ENCODE measurements at regions not wholly inside any gene's neighbourhood (a gene's known extent, or its start where the extent isn't known, plus 50 kb on each side); places are given as distances from the start of the nearest gene placed in this dataset.
A peak's percentile ranks its signal among the peaks of the same experiment; 100 is the strongest.
"Not testable (repeated sequence)": the region's sequence is repeated elsewhere in the genome, so short reads cannot be mapped to it uniquely, and the experiment has no call there.

DNA sequence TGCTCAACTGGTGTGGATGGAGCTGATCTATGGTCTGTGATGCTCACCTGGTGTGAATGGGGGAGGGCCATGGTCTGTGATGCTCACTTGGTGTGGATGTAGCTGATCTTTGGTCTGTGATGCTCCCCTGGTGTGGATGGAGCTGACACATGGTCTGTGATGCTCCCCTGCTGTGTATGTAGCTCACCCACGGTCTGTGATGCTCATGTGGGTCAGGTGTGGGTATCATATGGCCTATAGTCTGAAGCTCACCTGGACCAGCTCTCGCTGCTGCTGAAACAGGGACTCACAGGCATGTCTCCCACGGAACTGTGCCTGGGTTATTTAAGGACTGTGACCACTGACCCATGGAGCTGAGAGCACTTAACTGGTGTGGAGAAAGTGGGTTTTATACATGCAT, 109.7 kb downstream of the CRLF2 start:
- no peak for DNase-seq

DNA sequence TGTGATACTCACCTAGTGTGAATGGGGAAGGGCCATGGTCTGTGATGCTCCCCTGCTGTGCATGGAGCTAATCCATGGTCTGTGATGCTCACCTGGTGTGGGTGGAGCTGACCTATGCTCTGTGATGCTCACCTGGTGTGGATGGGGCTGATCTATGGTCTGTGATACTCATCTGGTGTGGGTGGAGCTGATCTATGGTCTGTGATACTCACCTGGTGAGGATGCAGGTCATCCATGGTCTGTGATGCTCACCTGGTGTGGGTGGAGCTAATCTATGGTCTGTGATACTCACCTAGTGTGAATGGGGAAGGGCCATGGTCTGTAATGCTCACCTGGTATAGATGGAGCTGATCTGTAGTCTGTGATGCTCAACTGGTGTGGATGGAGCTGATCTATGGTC, 110.2 kb downstream of the CRLF2 start:
- not testable (repeated sequence) for DNase-seq

DNA sequence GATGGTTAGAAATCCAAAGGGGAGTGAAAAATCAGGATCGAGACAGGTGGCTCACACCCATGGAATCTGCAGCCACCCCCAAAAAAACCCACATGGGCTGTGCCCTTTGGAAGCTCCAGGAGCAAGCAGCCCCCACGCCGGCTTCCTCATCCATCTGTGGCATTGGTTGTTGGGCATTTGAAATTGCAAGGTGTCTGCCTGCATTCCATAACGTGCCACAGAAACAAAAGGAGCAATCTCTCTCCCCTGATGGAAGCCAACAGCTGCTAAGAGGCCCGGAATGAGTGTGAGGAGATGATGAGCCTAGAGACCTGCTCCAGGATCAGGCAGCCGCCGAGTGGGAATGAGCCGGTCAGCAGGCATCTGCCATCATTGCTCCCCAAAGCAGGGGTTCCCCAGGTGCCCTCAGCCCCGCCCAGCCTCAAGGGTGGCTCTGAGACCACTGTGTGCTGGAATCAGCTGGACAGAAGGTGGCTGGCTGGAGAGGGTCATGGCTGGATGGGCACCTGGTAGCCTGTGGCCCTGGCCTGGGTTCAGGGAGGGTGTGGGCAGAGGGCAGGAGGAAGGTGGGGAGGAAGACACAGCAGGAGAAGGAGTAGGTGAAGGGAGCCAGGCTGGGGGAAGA, 113.2 kb downstream of the CRLF2 start:
- no peak for DNase-seq

DNA sequence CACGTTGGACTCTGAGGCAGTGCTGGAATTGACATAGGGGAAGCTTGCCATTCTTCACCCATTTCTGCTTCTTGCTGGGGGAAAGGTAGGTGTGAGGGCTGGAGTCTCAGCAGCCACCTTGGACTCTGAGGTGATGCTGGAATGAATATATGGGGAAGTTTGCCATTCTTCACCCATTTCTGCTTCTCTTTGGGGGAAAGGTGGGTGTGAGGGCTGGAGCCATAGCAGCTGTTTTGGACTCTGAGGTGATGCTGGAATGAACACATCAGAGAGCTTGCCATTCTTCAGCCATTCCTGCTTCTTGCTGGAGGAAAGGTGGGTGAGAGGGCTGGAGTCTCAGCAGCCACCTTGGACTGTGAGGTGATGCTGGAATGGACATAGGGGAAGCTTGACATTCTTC, 115.1 kb downstream of the CRLF2 start:
- DNase-seq: no peak

DNA sequence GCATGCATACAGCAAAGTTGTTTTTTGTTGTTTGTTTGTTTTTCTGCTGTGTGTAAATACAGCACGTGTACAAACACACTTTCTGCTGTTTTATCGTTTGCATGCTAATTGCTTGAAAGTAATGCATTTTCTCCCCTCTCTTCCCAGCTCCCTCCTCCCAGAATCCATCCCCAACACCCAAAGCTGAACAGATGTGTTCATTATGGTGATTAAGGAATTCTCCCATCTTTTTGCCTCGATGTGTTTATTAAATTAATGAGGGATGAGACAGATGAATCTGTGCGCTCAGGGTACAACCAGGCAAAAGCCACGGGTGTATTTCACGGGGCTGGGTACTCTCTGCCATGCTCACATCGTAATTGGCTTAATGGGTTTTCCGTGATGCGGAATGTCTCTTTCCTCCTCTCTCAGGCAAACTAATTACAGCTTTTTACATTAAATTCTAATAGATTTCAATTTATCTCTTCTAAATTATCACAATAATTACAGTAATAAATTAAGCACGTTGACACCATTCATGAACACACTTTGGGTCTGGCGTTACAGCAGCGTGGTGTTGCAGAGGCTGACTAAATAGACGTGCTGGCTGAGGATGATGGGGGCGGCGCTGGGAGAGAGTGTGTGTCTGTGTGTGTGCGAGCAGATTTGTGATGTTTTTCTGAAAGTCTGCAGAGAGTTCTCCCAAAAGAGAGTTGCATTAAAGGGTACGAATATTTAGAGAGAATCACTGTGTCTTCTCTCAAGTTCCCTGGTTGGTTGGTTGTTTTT, 117.7 kb downstream of the CRLF2 start:
- DNase-seq: no peak

DNA sequence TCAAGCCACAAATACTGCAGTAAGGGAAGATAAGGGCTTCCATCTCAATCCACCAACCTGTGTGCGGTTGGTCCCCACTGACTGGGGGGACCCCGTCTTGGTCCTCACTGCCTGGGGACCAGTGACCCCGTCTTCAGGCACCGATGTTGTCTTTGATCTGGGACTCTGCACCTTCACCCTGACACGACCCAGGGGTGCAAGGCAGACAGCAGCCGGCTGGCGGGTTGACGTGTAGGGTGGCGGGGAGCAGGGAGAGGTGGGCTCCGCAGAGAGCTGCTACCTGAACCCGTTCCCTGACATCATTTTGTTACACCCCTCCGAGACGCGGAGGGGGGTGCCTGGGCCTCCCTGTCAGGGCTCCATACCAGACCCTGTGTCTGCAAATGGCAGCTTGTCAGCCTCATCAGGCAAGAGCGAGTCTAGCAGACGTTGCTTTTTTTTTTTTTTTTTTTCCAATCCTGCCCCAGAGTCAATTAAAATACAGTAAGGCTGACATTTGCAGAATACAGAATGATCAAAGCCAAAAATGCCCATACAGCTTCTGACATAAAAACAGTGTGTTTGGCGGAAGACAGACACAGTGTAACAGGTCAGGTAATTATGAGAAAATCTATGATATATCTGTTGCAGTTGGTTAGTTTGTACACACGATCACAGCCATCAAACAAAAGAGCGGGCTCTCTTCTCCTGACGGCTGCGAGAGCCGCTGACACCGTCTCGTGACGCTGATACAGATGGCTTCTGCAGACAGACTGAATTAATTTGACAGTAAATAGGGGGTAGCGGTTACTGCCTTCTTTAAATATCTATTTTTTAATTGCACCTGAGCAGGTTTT, 118.6 kb downstream of the CRLF2 start:
- peak; percentile 4 for DNase-seq

- peak; percentile 64 for DNase-seq
Observed at GRCh38 chrX:1093121-1093520, 119.3 kb downstream of the CRLF2 start.

DNA sequence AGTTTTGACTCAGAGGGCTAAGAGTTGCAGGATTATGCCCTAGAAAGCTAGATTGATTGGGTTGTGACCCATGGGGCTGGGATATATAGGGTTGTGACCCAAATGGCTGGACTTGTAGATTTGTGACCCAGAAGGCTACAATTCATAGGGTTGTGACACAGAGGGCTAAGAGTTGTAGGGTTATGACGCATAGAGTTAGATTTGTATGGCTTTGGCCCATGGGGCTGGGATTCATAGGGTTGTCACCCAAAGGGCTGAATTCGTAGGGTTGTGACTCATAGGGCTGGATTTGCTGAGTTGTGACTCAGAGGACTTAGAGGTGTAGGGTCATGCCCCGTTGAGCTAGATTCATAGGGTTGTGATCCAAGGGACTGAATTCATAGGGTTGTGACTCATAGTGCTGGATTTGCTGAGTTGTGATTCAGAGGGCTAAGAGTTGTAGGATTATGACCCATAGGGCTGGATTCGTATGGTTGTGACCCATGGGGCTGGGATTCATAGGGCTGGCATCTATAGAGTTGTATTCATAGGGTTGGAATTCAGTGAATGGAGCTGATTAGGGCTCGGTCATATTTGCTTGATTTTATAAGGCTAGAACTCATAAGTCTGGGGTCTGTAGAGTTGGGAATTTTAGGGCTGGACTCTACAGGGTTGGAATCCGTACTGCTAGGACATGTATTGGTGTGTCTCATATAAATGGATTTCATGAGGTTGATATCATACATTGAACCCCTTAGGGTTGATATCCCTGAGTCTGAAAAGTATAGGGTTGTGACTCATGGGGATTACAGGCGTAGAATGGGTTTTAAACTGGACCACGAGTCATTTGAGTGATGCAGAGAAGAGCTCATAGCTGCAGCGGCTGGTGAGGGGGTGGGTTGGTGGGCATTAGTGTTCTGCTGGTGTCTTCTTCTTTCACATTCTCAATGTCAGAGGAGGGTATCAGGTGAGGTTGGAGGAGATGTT, 125.7 kb downstream of the CRLF2 start:
- DNase-seq: no peak

GRCh38 chrX:1085871-1086270, 126.6 kb downstream of the CRLF2 start:
- DNase-seq: not testable (repeated sequence)

DNA sequence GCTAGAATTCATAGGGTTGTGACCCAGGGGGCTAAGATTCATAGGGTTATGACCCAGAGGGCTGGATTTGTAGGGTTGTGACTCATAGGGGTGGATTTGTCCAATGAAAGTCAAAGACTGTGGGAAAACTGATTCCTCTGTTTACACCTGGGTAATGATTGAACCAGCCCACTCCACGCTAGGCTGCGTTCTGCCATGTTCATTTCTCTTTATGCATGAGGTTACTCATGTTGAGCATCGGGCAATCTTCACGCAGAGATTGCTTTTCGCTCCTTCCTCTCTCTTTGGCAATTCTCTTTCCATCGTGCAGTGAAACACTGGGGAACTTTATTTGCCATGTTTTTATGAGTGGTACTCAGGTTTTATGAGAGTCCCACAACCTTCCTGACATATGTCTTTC, 127.8 kb downstream of the CRLF2 start:
- no peak for DNase-seq

GRCh38 chrX:1076871-1077651, 135.4 kb downstream of the CRLF2 start:
- no peak for DNase-seq

DNA sequence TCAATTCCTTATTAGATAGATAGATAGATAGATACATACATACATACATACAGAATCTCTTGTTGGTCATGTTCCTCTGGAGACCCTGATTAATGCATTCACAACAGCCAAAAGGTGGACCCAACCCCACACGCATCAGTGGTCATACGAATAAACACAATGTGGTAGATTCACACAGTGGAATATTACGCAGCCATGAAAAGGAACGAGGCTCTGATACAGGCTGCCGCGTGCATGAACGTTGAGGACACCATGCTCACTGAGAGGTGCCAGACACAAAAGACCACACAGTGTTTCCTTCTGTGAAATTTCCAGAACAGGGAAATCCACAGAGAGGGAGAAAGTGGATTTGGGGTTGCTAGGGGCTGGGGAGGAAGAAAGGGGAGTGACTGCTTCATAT, 136.7 kb downstream of the CRLF2 start:
- DNase-seq: no peak

DNA sequence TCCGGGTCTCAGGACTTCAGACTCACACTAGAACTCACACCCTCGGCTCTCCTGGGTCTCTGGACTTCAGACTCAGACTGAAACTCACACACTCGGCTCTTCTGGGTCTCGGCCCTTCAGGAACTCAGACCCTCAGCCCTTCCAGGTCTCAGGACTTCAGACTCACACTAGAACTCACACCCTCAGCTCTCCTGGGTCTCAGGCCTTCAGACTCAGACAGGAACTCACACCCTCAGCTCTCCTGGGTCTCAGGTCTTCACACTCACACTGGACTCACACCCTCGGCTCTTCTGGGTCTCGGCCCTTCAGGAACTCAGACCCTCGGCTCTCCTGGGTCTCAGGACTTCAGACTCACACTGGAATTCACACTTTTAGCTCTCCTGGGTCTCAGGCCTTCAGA, 137.3 kb downstream of the CRLF2 start:
- DNase-seq: no peak

- no peak for DNase-seq
Observed at GRCh38 chrX:1074755-1075154, 137.7 kb downstream of the CRLF2 start.

DNA sequence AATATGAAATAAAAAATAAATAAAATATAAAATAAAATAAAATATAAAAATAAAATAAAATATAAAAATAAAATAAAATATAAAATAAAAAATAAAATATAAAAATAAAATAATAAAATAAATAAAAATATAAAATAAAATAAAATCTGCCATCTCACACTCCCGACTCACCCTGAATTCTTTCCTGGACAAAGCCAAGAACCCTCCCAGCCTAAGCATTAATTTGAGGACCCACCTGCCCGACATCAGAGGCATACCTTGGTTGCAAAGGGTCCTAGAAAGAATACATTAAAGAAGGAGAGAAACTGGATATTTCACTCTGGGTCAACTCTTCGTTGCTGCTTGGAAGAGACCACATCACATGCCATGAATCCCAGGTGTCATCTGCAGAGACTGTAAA, 138.3 kb downstream of the CRLF2 start:
- no peak for DNase-seq

DNA sequence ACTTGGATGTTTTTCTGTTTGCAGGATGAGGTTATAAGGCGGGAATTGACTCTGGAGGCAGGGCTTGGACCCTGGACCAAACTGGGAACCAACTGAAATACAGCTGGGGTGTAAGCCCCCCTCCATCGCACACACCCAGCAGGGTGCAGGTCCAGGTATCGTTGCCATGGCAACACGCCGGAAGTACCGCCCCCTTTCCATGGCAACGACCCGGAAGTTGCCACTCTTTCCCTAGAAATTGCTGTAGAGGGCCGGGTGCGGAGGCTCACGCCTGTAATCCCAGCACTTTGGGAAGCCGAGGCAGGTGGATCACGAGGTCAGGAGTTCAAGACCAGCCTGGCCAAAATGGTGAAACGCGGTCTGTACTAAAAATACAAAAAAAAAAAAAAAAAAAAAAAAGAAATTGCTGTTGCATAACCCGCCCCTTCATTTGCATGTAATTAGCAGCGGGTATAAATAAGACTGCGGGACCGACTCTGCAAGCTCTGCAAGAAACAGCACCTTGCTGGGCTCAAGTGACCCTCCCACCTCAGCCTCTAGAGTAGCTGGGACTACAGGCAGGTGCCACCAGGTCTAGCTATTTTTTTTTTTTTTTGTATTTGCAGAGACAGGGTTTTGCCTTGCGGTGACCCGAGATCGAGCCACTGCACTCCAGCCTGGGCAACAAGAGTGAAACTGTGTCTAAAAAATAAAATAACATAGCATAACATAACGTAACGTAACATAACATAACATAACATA, 139.6 kb downstream of the CRLF2 start:
- DNase-seq: no peak

DNA sequence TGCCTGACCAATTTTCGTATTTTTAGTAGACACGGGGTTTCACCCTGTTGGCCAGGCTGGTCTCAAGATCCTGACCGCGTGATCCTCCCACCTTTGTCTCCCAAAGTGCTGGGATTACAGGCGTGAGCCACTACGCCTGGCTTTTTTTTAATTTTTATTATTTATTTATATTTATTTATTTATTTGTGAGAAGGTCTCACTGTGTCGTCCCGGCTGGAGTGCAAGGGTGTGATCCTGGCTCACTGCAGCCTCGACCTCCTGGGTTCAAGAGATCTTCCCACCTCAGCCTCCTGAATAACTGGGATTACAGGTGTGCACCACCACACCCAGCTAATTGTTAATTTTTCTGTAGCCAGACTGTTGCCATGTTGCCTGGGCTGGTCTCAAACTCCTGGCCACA, 141.1 kb downstream of the CRLF2 start:
- no peak for DNase-seq

DNA sequence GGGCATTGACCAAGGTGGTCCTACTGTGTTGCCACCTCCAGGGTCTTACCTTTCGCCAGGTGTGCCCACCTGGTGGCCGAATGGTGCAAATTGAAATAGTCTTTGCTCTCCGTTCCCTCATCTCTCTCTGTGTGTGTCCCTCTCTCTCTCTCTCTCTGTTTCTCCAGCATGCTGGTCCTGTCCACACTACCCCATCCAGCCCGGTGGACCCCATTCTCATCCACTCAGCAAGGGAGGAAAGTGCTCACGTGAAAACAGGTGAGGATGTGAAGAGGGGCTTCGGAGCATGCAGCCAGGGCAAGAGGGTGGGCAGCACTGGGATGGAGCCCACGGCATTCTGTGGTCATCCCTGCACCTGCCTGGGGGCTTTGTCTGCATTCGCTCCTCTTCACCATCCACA, 150.1 kb downstream of the CRLF2 start:
- no peak for DNase-seq

DNA sequence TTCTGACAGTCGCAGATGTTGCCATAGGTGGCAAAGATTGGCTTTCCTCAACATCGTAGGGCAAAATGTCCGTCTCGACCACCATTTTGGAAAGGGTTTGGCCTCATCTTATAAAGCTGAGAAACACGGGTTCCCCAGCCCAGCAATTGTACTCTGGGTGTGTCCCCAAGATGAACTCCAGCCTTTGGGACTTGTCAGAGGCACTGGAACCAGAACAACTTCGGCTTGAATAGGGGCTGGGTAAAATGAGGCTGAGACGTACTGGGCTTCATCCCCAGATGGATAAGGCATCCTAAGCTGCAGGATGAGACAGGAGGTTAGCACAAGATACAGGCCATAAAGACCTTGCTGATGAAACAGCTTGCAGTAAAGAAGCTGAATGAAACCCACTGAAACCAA, 151.9 kb downstream of the CRLF2 start:
- no peak for DNase-seq

- DNase-seq: no peak
Observed at GRCh38 chrX:1059576-1060561, 152.6 kb downstream of the CRLF2 start.
